ENCODE measurements at regions not wholly inside any gene's neighbourhood (a gene's known extent, or its start where the extent isn't known, plus 50 kb on each side); places are given as distances from the start of the nearest gene placed in this dataset.
"Not testable (repeated sequence)": the region's sequence is repeated elsewhere in the genome, so short reads cannot be mapped to it uniquely, and the experiment has no call there.

GRCh38 chr1:189312499-189312898 lies 1165.2 kb downstream of the BRINP3 start:
- DNase-seq = no peak

GRCh38 chr1:189313488-189313887 lies 1164.2 kb downstream of the BRINP3 start:
- DNase-seq = no peak

- DNase-seq = no peak
Measured at GRCh38 chr1:189315035-189315901, 1162.4 kb downstream of the BRINP3 start.

GRCh38 chr1:189323091-189323490 lies 1154.6 kb downstream of the BRINP3 start:
- DNase-seq = no peak

- DNase-seq = not testable (repeated sequence)
Measured at GRCh38 chr1:189331071-189331470, 1146.6 kb downstream of the BRINP3 start.

GRCh38 chr1:189336115-189337100 lies 1141.3 kb downstream of the BRINP3 start:
- DNase-seq = no peak

- DNase-seq = no peak
Measured at GRCh38 chr1:189349607-189350006, 1128.1 kb downstream of the BRINP3 start.

- DNase-seq = no peak
Measured at GRCh38 chr1:189350983-189351616, 1126.6 kb downstream of the BRINP3 start.

GRCh38 chr1:189351960-189352359 lies 1125.7 kb downstream of the BRINP3 start:
- DNase-seq = no peak

- DNase-seq = no peak
Measured at GRCh38 chr1:189356206-189356605, 1121.5 kb downstream of the BRINP3 start.

GRCh38 chr1:189357317-189357716 lies 1120.3 kb downstream of the BRINP3 start:
- DNase-seq = no peak

GRCh38 chr1:189369612-189370011 lies 1108.1 kb downstream of the BRINP3 start:
- DNase-seq = no peak

- DNase-seq = no peak
Measured at GRCh38 chr1:189374816-189375215, 1102.8 kb downstream of the BRINP3 start.

GRCh38 chr1:189405419-189405818 lies 1072.2 kb downstream of the BRINP3 start:
- DNase-seq = no peak

GRCh38 chr1:189409774-189410173 lies 1067.9 kb downstream of the BRINP3 start:
- DNase-seq = no peak

GRCh38 chr1:189424746-189425331 lies 1052.8 kb downstream of the BRINP3 start:
- DNase-seq = no peak

- no peak for DNase-seq
Measured at GRCh38 chr1:189429610-189430009, 1048.1 kb downstream of the BRINP3 start.

- DNase-seq = no peak
Measured at GRCh38 chr1:189431447-189431846, 1046.2 kb downstream of the BRINP3 start.

GRCh38 chr1:189432753-189433152 lies 1044.9 kb downstream of the BRINP3 start:
- no peak for DNase-seq

GRCh38 chr1:189434461-189434860 lies 1043.2 kb downstream of the BRINP3 start:
- DNase-seq = no peak

GRCh38 chr1:189435398-189435797 lies 1042.3 kb downstream of the BRINP3 start:
- DNase-seq = no peak

- DNase-seq = no peak
Measured at GRCh38 chr1:189438808-189439207, 1038.9 kb downstream of the BRINP3 start.

- DNase-seq = no peak
Measured at GRCh38 chr1:189463166-189463565, 1014.5 kb downstream of the BRINP3 start.

All from NCI-H187 treated with DMSO at 0.1 percent for 48 hours (cell line).